Panc1 (cell line): ENCODE measurements at regions not wholly inside any gene's neighbourhood (a gene's known extent, or its start where the extent isn't known, plus 50 kb on each side); places are given as distances from the start of the nearest gene placed in this dataset.

Experiments used
- CTCF ChIP-seq: fragments of 450-650 bp; IDR thresholded peaks from 2 replicates; pipeline ENCODE4 v1.5.1; 2017; ENCODE audit warnings: mild to moderate bottlenecking
- POLR2AphosphoS5 ChIP-seq: IDR thresholded peaks from 2 replicates; pipeline ENCODE4 v1.6.1; 2012; ENCODE audit warnings: mild to moderate bottlenecking, low read depth, low read length, moderate library complexity
- REST ChIP-seq, 2 experiments: IDR thresholded peaks; 2 replicates each; pipeline ENCODE4 v1.6.1; 2011 to 2012; ENCODE audit warnings: low read depth in 2 of 2, control low read depth in 1 of 2, low read length in 1 of 2, mild to moderate bottlenecking in 1 of 2, moderate library complexity in 1 of 2; ENCODE audit not compliant: insufficient read depth in 1 of 2
- SIN3A ChIP-seq: IDR thresholded peaks from 2 replicates; pipeline ENCODE4 v1.6.1; 2012; ENCODE audit warnings: low read depth, mild to moderate bottlenecking, low read length, moderate library complexity, borderline replicate concordance; ENCODE audit not compliant: insufficient read depth
- TCF7L2 ChIP-seq: IDR thresholded peaks from 2 replicates; pipeline ENCODE4 v1.6.1; 2011; ENCODE audit warnings: mild to moderate bottlenecking, low read depth, low read length, inconsistent platforms

GRCh38 chr18:51716277-51716676 lies 518.8 kb upstream of the MEX3C start:
- TF ChIP-seq POLR2AphosphoS5 = no peak
- no peak for TF ChIP-seq CTCF
- no peak for TF ChIP-seq REST (IDR thresholded peaks at IDR 0.05; ENCODE audit: insufficient read depth in 1 of 2, low read depth in 2 of 2, low read length in 1 of 2)
- no peak for TF ChIP-seq SIN3A
- no peak for TF ChIP-seq TCF7L2
